Lower leg skin (tissue), 3 donors: ENCODE measurements at regions not wholly inside any gene's neighbourhood (a gene's known extent, or its start where the extent isn't known, plus 50 kb on each side); places are given as distances from the start of the nearest gene placed in this dataset.

Experiments
- POLR2A ChIP-seq, 2 donors: fragments of 450-650 bp; IDR thresholded peaks; one replicate each; pipeline ENCODE4 v1.6.1; 2016 to 2017; ENCODE audit warnings: antibody characterized with exemption in 2 of 2, mild to moderate bottlenecking in 1 of 2, moderate library complexity in 1 of 2
- TF ChIP-seq, protein P1 (sequence below), 3 donors: fragments of 450-650 bp; IDR thresholded peaks; one replicate each; pipeline ENCODE4 v1.5.1; 2016; ENCODE audit warnings: antibody characterized with exemption in 3 of 3, mild to moderate bottlenecking in 3 of 3, moderate library complexity in 2 of 3

DNA sequence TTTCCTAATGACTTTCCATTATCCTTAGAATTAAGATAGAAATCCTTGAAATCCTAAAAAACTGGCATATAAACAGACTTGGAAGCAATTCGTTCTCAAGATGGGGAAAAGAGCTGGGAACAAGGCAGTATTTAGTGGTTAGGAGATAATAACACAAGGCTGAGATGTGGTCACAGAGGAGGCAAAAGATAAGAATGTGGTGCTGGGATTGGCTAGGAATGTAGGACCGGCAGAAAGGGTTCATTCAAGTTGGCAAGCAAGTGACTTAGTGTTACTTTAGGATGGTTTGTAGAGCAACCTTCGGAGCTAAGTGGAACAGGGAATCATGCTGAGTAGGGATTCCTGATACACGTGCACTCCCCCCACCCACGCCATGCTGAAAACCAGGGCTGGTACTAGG is 121.9 kb upstream of the RPS6KA3 start:
- TF ChIP-seq, protein P1, sequence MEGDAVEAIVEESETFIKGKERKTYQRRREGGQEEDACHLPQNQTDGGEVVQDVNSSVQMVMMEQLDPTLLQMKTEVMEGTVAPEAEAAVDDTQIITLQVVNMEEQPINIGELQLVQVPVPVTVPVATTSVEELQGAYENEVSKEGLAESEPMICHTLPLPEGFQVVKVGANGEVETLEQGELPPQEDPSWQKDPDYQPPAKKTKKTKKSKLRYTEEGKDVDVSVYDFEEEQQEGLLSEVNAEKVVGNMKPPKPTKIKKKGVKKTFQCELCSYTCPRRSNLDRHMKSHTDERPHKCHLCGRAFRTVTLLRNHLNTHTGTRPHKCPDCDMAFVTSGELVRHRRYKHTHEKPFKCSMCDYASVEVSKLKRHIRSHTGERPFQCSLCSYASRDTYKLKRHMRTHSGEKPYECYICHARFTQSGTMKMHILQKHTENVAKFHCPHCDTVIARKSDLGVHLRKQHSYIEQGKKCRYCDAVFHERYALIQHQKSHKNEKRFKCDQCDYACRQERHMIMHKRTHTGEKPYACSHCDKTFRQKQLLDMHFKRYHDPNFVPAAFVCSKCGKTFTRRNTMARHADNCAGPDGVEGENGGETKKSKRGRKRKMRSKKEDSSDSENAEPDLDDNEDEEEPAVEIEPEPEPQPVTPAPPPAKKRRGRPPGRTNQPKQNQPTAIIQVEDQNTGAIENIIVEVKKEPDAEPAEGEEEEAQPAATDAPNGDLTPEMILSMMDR (IDR thresholded peaks at IDR 0.05), result no peak
- TF ChIP-seq POLR2A (IDR thresholded peaks at IDR 0.05), result no peak
